HEK293T (cell line): ENCODE measurements at regions not wholly inside any gene's neighbourhood (a gene's known extent, or its start where the extent isn't known, plus 50 kb on each side); places are given as distances from the start of the nearest gene placed in this dataset.

Experiments
- FOXA1 ChIP-seq: fragments of 450-650 bp; IDR thresholded peaks from 2 replicates; pipeline ENCODE4 v1.6.1; 2016; ENCODE audit warnings: mild to moderate bottlenecking
- FOXK2 ChIP-seq: fragments of 450-650 bp; IDR thresholded peaks from 2 replicates; pipeline ENCODE4 v1.6.1; 2016; ENCODE audit warnings: mild to moderate bottlenecking
- FOXM1 ChIP-seq: fragments of 450-650 bp; IDR thresholded peaks from 2 replicates; pipeline ENCODE4 v1.6.1; 2017; ENCODE audit warnings: mild to moderate bottlenecking, borderline replicate concordance

DNA sequence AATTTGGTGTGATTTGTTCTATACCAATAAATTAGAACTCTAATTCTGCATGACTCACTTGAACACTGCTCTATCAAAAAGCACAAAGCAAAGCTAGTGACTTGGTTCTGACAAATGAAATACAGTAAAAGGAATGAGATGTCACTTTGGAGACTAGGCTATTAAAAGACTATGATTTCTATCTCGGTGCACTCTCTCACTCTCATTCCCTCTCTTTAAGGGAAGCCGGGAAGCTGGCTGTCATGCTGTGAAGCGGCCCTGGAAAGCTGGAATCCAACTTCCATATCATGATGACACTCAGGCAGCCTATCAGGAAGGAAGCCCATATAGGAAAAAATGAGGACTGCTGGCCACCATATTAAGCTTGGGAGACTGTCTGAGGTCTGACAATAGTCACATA is 590.1 kb upstream of the CBLB start:
- no peak for TF ChIP-seq FOXK2
- no peak for TF ChIP-seq FOXM1
- no peak for TF ChIP-seq FOXA1
